ENCODE measurements at regions not wholly inside any gene's neighbourhood (a gene's known extent, or its start where the extent isn't known, plus 50 kb on each side); places are given as distances from the start of the nearest gene placed in this dataset.

DNA sequence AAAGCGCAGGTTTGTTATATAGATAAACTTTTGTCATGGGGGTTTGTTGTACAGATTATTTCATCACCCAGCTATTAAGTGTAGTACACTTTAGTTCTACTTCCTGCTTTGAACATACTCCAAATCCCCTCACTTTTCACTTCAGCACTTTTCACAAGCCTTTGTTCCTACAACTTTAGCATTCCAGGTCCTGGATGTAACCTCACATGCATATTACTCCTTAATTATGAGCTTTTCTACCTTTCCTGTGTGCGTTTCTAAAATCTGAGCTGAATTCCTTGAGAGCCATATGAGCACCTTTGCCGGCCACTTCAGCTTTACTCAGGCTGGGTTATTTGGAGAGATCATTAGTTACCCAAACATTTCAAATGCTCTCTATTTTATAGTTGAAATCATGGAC is 179.2 kb upstream of the TNFAIP3 start:
- Histone ChIP-seq H3K9me2 (no peaks in the 10 kb centered on the region), H3K9me3 (no peaks in the 10 kb centered on the region), H4K20me1 (ENCODE audit: insufficient read depth) (no peaks in the 10 kb centered on the region), H3K79me2 (ENCODE audit: insufficient read depth) (no peaks in the 10 kb centered on the region), H3K4me3 (ENCODE audit: low read depth in 2 of 2, low read length in 1 of 2) (no peak overlapping the region), H3K27me3 (ENCODE audit: insufficient read depth) (no peaks in the 10 kb centered on the region), H3K9ac (no peak overlapping the region), H3K4me1 (ENCODE audit: control insufficient read depth in 1 of 2, insufficient read depth in 2 of 2, low read depth in 1 of 2, low read length in 1 of 2) (no peaks in the 10 kb centered on the region), H3F3A (replicated peaks; ENCODE audit: insufficient read depth) (no peaks in the 10 kb centered on the region), H3K36me3 (replicated peaks in 1 of 2; ENCODE audit: control insufficient read depth in 1 of 2, insufficient read depth in 2 of 2, low read length in 1 of 2) (no peaks in the 10 kb centered on the region), H3K4me2 (no peak overlapping the region), H3K27ac (ENCODE audit: low read depth in 2 of 2, low read length in 1 of 2) (no peak overlapping the region), H2AFZ (ENCODE audit: low read depth) (no peak overlapping the region)
- DNase-seq: no peak
- 14% methylated on average over 3 of the region's 3 CpGs for WGBS (ENCODE audit: low lambda C conversion rate)
- ChIA-PET POLR2A (no interaction called here), CTCF (interaction anchor here (0.7 to 1.2 kb wide), 3 partner anchors 21 to 318 kb away, joined by 3 to 6 read pairs (median 3); no protein-coding TSS in a partner anchor)
- TF ChIP-seq TEAD4 (IDR thresholded peaks at IDR 0.05; ENCODE audit: borderline replicate concordance, insufficient read depth) (no peak), MEF2A (IDR thresholded peaks at IDR 0.05; ENCODE audit: borderline replicate concordance, low read depth) (no peak), EP300 (IDR thresholded peaks at IDR 0.05; ENCODE audit: borderline replicate concordance in 1 of 2, low read depth in 1 of 2, low read length in 1 of 2) (no peak), SIN3A (IDR thresholded peaks at IDR 0.05; ENCODE audit: borderline replicate concordance, low read depth, low read length) (no peak), FOXM1 (IDR thresholded peaks at IDR 0.05; ENCODE audit: low read depth) (no peak), ELF1 (IDR thresholded peaks at IDR 0.05) (no peak), FOSL2 (IDR thresholded peaks at IDR 0.05; ENCODE audit: borderline replicate concordance, low read depth) (no peak), REST (IDR thresholded peaks at IDR 0.05; ENCODE audit: low read depth, low read length) (no peak), NFIC (IDR thresholded peaks at IDR 0.05; ENCODE audit: borderline replicate concordance) (no peak), RAD21 (IDR thresholded peaks at IDR 0.05; ENCODE audit: low read length) (no peak), FOXJ3 (CRISPR knock-in tag; IDR thresholded peaks at IDR 0.05) (no peak), POLR2AphosphoS5 (IDR thresholded peaks at IDR 0.05; ENCODE audit: low read depth, low read length) (no peak), RFX5 (IDR thresholded peaks at IDR 0.05; ENCODE audit: low read length) (no peak), EZH2phosphoT487 (IDR thresholded peaks at IDR 0.05; ENCODE audit: borderline replicate concordance, low read depth) (no peak), GATA2 (CRISPR knock-in tag; IDR thresholded peaks at IDR 0.05) (no peak), RXRA (IDR thresholded peaks at IDR 0.05; ENCODE audit: borderline replicate concordance, low read depth) (no peak)
- TF ChIP-seq, protein P1, sequence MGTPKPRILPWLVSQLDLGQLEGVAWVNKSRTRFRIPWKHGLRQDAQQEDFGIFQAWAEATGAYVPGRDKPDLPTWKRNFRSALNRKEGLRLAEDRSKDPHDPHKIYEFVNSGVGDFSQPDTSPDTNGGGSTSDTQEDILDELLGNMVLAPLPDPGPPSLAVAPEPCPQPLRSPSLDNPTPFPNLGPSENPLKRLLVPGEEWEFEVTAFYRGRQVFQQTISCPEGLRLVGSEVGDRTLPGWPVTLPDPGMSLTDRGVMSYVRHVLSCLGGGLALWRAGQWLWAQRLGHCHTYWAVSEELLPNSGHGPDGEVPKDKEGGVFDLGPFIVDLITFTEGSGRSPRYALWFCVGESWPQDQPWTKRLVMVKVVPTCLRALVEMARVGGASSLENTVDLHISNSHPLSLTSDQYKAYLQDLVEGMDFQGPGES (IDR thresholded peaks at IDR 0.05; ENCODE audit: low read depth, low read length): no peak
- TF ChIP-seq, protein P2, sequence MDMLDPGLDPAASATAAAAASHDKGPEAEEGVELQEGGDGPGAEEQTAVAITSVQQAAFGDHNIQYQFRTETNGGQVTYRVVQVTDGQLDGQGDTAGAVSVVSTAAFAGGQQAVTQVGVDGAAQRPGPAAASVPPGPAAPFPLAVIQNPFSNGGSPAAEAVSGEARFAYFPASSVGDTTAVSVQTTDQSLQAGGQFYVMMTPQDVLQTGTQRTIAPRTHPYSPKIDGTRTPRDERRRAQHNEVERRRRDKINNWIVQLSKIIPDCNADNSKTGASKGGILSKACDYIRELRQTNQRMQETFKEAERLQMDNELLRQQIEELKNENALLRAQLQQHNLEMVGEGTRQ (IDR thresholded peaks at IDR 0.05; ENCODE audit: borderline replicate concordance, low read depth, low read length): no peak
- TF ChIP-seq, protein P3, sequence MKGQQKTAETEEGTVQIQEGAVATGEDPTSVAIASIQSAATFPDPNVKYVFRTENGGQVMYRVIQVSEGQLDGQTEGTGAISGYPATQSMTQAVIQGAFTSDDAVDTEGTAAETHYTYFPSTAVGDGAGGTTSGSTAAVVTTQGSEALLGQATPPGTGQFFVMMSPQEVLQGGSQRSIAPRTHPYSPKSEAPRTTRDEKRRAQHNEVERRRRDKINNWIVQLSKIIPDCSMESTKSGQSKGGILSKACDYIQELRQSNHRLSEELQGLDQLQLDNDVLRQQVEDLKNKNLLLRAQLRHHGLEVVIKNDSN (IDR thresholded peaks at IDR 0.05; ENCODE audit: borderline replicate concordance, low read depth): no peak

All from SK-N-SH (cell line).